ENCODE measurements at regions not wholly inside any gene's neighbourhood (a gene's known extent, or its start where the extent isn't known, plus 50 kb on each side); places are given as distances from the start of the nearest gene placed in this dataset.

GRCh38 chr12:42762395-42762925, 172.9 kb upstream of the PRICKLE1 start:
- TF ChIP-seq, protein P1, sequence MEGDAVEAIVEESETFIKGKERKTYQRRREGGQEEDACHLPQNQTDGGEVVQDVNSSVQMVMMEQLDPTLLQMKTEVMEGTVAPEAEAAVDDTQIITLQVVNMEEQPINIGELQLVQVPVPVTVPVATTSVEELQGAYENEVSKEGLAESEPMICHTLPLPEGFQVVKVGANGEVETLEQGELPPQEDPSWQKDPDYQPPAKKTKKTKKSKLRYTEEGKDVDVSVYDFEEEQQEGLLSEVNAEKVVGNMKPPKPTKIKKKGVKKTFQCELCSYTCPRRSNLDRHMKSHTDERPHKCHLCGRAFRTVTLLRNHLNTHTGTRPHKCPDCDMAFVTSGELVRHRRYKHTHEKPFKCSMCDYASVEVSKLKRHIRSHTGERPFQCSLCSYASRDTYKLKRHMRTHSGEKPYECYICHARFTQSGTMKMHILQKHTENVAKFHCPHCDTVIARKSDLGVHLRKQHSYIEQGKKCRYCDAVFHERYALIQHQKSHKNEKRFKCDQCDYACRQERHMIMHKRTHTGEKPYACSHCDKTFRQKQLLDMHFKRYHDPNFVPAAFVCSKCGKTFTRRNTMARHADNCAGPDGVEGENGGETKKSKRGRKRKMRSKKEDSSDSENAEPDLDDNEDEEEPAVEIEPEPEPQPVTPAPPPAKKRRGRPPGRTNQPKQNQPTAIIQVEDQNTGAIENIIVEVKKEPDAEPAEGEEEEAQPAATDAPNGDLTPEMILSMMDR (IDR thresholded peaks at IDR 0.05): no peak
- TF ChIP-seq EP300 (IDR thresholded peaks at IDR 0.05): no peak
- no peak for TF ChIP-seq POLR2A (IDR thresholded peaks at IDR 0.05)
